Thymus (tissue), 11 donors: ENCODE measurements at regions not wholly inside any gene's neighbourhood (a gene's known extent, or its start where the extent isn't known, plus 50 kb on each side); places are given as distances from the start of the nearest gene placed in this dataset.

Source experiments
- DNase-seq, 9 donors: peaks; one replicate each; pipeline ENCODE4 v3.0.0-alpha.2; 2013; ENCODE audit warnings: low spot score in 9 of 9, low read depth in 6 of 9, missing footprints in 1 of 9
- H3K27ac ChIP-seq, 2 donors: one replicate each; pipeline ENCODE4 v1.5.1; 2013; ENCODE audit warnings: control low read depth in 1 of 2, low read depth in 1 of 2, low read length in 1 of 2, mild to moderate bottlenecking in 1 of 2, moderate library complexity in 1 of 2
- H3K27me3 ChIP-seq, 2 donors: one replicate each; pipeline ENCODE4 v1.5.1; 2013; ENCODE audit warnings: low read length in 1 of 2; ENCODE audit not compliant: control insufficient read depth in 2 of 2, insufficient read depth in 1 of 2
- H3K36me3 ChIP-seq, 2 donors: one replicate each; pipeline ENCODE4 v1.5.1; 2013; ENCODE audit warnings: low read length in 1 of 2, mild to moderate bottlenecking in 1 of 2, moderate library complexity in 1 of 2; ENCODE audit not compliant: control insufficient read depth in 2 of 2, insufficient read depth in 2 of 2
- H3K4me1 ChIP-seq, 2 donors: one replicate each; pipeline ENCODE4 v1.5.1; 2013; ENCODE audit warnings: low read length in 2 of 2; ENCODE audit not compliant: control insufficient read depth in 2 of 2, insufficient read depth in 2 of 2
- H3K4me3 ChIP-seq, 2 donors: one replicate each; pipeline ENCODE4 v1.5.1; 2013; ENCODE audit warnings: low read length in 2 of 2, control low read depth in 1 of 2, mild to moderate bottlenecking in 1 of 2
- H3K9me3 ChIP-seq, 2 donors: one replicate each; pipeline ENCODE4 v1.5.1; 2013; ENCODE audit warnings: low read length in 1 of 2, mild to moderate bottlenecking in 1 of 2; ENCODE audit not compliant: control insufficient read depth in 2 of 2, insufficient read depth in 1 of 2
- WGBS: extraction: QIAGEN DNeasy Blood & Tissue Kit; methylation state at CpG from one replicate; pipeline ENCODE4 v1.1.7; 2013; 5-methylcytosine and 5-hydroxymethylcytosine counted together
- donor health status: healthy.

GRCh38 chr14:56956182-56956581 lies 145.9 kb upstream of the OTX2 start:
- Histone ChIP-seq H3K4me1 (no peaks in the 10 kb centered on the region), H3K27me3 (no peaks in the 10 kb centered on the region), H3K9me3 (no peaks in the 10 kb centered on the region), H3K36me3 (no peaks in the 10 kb centered on the region), H3K4me3 (no peak overlapping the region), H3K27ac (no peak overlapping the region)
- no peak for DNase-seq
- 79% methylated on average over 2 of the region's 2 CpGs for WGBS

- Histone ChIP-seq H3K4me3 (no peak overlapping the region), H3K9me3 (no peaks in the 10 kb centered on the region), H3K4me1 (no peaks in the 10 kb centered on the region), H3K36me3 (no peaks in the 10 kb centered on the region), H3K27me3 (no peaks in the 10 kb centered on the region), H3K27ac (no peak overlapping the region)
- 95% methylated on average over 3 of the region's 3 CpGs for WGBS
- DNase-seq, result no peak
These were observed 145.5 kb upstream of the OTX2 start for GRCh38 chr14:56955745-56956144.

GRCh38 chr14:56953884-56954283 lies 143.6 kb upstream of the OTX2 start:
- Histone ChIP-seq H3K4me3 (no peak overlapping the region), H3K9me3 (no peaks in the 10 kb centered on the region), H3K4me1 (no peaks in the 10 kb centered on the region), H3K27ac (no peak overlapping the region), H3K27me3 (no peaks in the 10 kb centered on the region), H3K36me3 (no peaks in the 10 kb centered on the region)
- no peak for DNase-seq
- 20% methylated on average over 5 of the region's 5 CpGs for WGBS

- H3K4me3 ChIP-seq, result no peak overlapping the region
- no peaks in the 10 kb centered on the region for H3K36me3 ChIP-seq
- no peaks in the 10 kb centered on the region for H3K4me1 ChIP-seq
- WGBS, result 92% methylated on average over 3 of the region's 3 CpGs
- H3K9me3 ChIP-seq, result no peaks in the 10 kb centered on the region
- H3K27me3 ChIP-seq, result no peaks in the 10 kb centered on the region
- no peak overlapping the region for H3K27ac ChIP-seq
- no peak for DNase-seq
These were observed 142.6 kb upstream of the OTX2 start for GRCh38 chr14:56952766-56953473.

DNA sequence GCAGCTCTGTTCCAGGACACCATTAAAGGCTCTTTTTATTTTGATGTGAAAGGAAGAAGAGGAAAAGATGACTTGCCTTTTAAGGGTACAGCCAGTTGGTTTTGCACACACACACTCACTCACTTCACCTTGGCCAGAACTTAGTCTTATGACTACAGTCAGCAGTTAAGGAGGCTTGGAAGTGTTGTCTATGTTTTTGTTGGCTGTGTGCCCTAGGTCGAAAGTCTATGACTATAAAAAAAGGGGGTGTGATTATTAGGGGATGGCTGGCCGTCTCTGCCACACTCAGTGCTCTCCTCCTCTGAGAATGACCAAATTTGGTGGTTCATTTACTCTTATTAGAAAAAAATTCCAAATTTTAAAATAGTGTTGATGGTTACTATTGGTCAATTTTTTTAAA lies 139.5 kb upstream of the OTX2 start:
- H3K27ac ChIP-seq, result no peak overlapping the region
- no peaks in the 10 kb centered on the region for H3K36me3 ChIP-seq
- DNase-seq, result no peak
- no peaks in the 10 kb centered on the region for H3K4me1 ChIP-seq
- WGBS, result 79% methylated on average over 2 of the region's 2 CpGs
- H3K9me3 ChIP-seq, result no peaks in the 10 kb centered on the region
- H3K27me3 ChIP-seq, result no peaks in the 10 kb centered on the region
- no peak overlapping the region for H3K4me3 ChIP-seq

DNA sequence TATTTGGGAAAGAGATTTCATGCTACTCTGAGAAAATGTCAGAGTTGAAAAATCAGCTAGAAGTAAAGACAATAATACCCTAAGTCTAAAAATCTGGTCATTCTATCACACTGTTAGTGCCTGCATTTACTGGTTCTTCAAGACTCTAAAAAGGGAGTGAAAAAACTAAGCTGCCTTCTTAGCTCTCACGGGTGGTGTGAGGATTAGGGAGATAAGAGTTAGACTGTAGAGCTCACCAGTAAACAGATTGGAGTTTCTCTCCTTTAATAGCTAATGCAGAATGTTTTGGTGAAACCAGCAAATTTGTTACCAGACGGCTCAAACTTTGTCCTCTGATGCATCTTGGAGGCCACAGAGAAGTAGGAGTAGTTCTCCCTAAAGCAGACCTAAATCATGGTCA lies 135.0 kb upstream of the OTX2 start:
- DNase-seq, result no peak
- no peaks in the 10 kb centered on the region for H3K36me3 ChIP-seq
- H3K4me1 ChIP-seq, result no peaks in the 10 kb centered on the region
- WGBS, result 72% methylated on average over 2 of the region's 2 CpGs
- H3K27ac ChIP-seq, result no peak overlapping the region
- H3K27me3 ChIP-seq, result no peaks in the 10 kb centered on the region
- no peaks in the 10 kb centered on the region for H3K9me3 ChIP-seq
- no peak overlapping the region for H3K4me3 ChIP-seq

DNA sequence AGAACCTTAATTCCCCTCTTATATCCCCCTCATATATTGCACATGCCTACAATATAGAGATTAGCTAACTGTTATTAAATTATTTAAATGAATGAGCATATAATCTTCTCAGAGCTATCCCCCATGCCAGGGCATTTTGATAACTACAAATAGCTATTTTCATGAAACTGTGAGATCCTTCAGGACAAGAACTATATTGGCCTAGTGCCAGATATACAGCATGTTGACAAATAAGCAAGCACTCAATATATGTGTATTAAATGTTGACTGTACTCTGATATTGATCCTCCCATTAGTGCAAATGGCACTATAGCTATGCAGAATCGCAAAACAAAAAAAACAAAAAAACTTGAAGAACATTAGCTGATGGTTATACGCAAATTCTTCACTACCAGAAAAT lies 134.1 kb upstream of the OTX2 start:
- DNase-seq, result no peak
- no peak overlapping the region for H3K4me3 ChIP-seq
- WGBS, result 97% methylated on average over 2 of the region's 2 CpGs
- no peaks in the 10 kb centered on the region for H3K4me1 ChIP-seq
- no peaks in the 10 kb centered on the region for H3K36me3 ChIP-seq
- H3K27me3 ChIP-seq, result no peaks in the 10 kb centered on the region
- H3K27ac ChIP-seq, result no peak overlapping the region
- no peaks in the 10 kb centered on the region for H3K9me3 ChIP-seq

DNA sequence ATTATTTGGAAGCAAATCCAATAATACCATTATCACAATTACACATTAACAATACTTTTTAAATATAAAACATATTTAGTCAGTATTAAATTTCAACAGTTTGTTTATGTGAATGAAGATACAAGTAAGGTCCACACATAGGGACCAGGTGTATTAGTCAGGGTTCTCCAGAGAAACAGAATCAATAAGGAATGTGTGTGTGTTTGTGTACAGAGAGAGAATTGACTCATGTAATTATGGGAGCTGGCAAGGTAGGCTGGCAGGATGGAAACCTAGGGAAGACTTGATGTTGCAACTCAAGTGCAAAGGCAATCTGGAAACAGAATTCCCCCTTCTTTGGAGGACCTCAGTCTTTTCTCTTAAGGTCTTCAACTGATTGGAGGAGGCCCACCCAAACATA lies 123.2 kb upstream of the OTX2 start:
- H3K9me3 ChIP-seq, result no peaks in the 10 kb centered on the region
- no peak overlapping the region for H3K4me3 ChIP-seq
- no peak overlapping the region for H3K27ac ChIP-seq
- no peaks in the 10 kb centered on the region for H3K27me3 ChIP-seq
- no peaks in the 10 kb centered on the region for H3K4me1 ChIP-seq
- no peaks in the 10 kb centered on the region for H3K36me3 ChIP-seq
- DNase-seq, result no peak

DNA sequence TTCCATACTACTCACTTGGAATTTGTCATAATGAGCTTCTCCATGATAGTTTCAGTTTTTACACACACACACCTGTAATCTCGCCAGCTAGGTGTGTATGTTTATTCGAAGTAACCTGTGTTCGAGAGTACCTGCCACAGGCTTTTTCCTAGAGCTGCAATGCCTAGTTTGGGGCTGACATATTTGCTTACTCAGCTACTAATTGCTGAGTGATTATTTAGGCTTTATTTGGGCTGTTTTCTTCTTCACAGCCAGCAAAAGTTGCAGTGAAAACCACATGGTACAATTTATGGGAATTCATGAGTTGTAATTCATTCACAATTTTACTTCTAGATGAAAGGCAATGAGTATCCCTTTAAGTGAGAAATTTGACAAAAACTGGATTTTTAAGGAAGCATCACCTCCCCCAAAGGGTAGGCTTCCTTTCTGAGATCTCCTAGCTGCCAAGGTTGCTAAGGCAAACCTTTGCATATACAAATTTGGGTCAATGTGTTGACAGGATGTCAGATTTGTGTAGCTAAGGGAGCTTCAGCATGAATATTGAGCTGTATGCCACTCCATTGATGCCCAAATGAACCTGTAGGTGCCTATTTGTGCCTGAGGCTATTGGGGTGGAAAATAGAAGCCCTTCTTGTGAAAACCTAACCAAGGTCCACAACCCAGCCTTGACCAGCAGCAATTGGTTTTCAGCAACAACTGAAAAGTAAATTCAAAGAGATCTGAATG lies 108.7 kb upstream of the OTX2 start:
- no peaks in the 10 kb centered on the region for H3K36me3 ChIP-seq
- H3K4me1 ChIP-seq, result no peaks in the 10 kb centered on the region
- no peaks in the 10 kb centered on the region for H3K9me3 ChIP-seq
- no peak overlapping the region for H3K4me3 ChIP-seq
- no peak overlapping the region for H3K27ac ChIP-seq
- 44% methylated on average over 3 of the region's 3 CpGs for WGBS
- DNase-seq, result no peak
- H3K27me3 ChIP-seq, result no peaks in the 10 kb centered on the region
